ENCODE measurements at regions not wholly inside any gene's neighbourhood (a gene's known extent, or its start where the extent isn't known, plus 50 kb on each side); places are given as distances from the start of the nearest gene placed in this dataset.
"Not testable (repeated sequence)": the region's sequence is repeated elsewhere in the genome, so short reads cannot be mapped to it uniquely, and the experiment has no call there.

DNA sequence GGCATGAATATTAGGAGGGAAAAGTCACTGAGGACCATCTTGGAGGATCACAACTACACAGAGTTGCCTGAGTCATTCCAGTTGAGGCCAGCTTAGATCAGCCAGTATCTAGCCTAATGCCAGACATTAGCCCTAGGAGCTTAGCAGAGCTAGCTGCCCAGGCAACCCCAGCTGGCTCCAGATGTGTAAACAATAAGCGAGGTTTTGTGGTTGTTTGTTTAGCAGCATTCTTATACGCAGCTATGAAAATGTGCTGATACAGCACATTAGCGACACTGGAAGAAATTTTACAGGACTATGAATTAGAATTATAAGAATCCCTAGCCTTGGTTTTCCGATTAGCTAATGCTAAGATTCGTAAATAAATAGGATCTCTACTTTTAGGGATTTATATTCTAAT, 59.3 kb downstream of the BTBD3 start:
- DNase-seq (ENCODE audit: low read depth, low spot score): peak; percentile 34

DNA sequence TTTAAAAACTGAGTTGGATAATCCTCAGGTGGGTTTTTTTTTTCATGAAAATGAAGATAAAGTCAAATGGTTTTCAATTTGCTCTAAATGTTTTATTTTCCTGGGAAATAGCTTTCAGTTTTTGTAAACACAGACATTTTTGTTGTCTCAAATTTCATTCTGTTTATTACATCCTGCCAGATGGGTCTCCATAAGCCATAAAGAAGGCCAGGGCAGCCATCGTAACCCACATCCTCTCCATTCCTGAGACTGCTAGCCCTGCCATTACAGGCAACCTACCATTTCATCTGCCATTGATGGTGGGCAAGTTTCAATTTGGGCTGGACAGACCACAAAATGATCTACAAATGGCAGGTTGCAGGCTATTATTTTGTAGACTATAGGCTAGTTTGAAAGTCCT, 60.8 kb downstream of the BTBD3 start:
- no peak for DNase-seq (ENCODE audit: low read depth, low spot score)

DNA sequence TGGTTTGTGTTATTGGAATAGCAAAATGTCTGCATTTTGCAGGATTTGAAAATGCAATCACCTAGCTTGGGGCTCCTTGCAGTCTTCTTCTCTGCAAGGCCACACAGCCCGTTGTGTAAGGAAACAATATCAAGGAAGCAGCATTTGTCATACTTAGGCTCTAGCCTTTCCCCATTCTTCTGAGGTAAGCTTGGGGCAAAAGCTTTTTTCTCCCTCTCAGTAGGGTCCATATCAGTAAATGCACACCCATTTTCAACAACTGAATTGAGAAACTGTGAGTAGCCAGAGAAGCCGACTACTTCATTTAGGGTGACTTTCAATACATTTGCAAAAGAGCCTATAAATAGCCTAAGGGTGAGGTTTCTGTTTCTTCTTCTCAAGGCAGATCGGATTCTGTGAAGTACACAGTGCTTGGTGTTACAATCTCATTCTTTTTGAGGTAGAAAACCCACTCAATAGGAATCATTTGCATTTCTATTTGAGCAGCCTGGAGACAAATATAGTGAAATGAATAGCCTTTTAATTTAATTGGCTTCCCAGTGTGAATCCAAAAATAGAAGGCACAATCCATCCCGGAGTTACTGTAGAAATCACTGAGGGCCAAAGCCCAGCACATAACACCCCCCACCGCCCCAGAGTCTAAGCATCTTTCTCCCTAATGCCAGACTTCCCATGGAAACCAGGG, 61.8 kb downstream of the BTBD3 start:
- DNase-seq (ENCODE audit: low read depth, low spot score): no peak

DNA sequence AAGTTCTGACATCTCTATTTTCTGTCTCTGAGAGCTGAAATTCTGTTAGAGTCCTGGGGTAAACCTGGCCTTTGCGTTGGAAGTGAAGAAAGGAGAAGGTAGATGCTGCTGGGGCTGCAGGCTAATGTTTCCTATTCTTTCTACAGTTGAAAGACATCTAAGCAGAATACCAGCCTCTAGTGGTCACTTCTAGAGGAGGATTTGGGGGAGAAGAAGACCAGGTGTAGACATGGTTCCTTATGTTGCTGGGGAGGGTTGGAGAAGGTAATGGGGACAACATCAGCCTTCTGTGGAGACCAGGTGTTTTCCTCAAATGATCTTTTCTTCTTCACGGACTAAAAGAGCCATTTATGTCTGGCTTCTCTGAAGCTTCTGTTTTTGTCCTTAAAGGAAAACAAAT, 62.6 kb downstream of the BTBD3 start:
- DNase-seq (ENCODE audit: low read depth, low spot score): no peak

DNA sequence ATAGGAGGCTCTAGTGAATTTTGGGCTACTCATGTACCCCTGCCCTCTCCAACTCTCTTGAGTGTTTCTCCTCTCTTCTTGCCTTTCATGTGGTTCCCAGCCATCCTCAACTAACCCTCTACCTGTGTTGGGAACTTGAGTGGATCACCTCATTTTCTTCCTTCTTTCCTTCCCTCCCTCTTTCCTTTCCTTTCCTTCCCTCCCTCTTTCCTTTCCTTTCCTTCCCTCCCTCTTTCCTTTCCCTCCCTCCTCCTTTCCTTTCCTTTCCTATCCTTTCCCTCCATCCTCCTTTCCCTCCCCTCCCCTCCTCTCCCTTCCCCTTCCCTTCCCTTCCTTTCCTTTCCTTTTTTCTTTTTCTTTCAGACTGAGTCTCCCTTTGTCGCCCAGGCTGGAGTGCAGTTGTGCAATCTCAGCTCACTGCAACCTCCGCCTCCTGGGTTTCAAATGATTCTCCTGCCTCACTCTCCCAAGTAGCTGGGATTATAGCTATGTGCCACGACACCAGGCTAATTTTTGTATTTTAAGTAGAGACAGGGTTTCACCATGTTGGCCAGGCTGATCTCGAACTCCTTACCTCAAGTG, 63.8 kb downstream of the BTBD3 start:
- no peak for DNase-seq (ENCODE audit: low read depth, low spot score)

DNA sequence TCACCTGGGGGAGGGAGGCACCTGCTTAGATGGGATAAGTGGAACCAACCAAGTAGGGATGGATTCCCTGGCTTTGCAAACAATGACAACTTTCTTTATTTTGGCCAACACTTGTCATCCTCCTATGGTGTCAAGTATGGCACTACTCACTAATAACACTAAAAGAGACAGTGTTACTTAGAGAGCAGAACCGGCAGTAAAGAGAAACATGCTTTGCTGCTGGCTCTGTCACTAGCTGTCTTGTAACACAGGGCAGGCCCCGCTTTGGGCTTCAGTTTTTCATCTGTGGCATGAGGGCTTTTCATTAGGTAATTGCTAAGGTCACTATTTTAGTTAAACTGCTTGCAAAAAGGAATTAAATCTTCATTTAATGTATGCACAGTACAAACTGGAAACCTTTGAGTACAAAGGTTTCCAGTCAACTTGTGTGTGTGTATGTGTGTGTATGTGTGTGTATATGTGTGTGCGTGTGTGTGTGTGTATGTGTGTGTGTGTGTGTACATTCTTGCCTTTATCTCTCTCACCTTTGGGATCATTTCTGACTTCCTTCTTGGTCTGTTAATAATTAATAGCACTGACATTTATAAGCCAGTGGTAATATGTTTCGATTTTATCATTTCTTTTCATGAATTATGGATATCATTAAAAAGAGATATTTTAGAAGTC, 64.7 kb downstream of the BTBD3 start:
- no peak for DNase-seq (ENCODE audit: low read depth, low spot score)

DNA sequence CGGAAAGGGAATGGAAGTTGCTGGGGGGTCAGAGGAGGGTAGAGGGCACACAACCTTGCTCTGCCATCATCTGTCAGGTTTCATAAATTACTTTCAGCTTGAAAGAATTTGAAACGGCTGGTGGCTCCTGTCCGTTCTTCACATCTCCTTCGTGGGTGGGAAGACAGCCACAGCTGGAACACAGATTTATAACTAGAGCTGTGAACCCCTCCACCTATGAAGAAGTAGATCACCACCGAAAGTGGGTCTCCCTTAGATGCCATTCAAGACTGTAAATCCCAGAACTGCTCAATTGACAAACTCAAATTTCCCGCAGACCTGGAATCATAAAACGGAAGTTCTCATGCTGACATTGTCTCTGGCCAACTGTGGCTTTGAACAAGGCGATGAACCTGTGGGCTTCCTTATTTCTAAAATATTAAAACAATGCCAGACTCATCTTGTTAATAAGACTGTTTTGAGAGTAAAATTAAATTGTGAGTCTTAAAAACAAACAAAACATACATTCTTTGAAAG, 65.3 kb downstream of the BTBD3 start:
- no peak for DNase-seq (ENCODE audit: low read depth, low spot score)

DNA sequence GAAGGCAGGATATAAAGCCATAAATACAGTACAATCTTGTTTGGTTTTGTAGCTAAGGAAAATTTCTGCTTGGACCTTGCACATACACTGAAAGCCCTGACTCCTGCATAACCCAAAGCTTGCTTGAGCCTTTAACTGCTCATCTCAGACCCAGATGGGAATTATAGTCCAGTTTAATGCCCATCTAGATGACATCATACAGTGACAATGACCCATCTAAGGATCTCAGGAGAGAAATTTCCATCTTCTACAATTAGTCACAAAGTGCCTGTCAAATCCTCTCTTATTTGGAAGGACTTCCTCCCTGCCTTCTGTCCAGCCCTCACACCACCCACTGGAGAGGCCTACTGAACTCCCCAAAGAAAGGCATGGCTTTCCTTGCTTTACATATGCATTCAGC, 69.3 kb downstream of the BTBD3 start:
- no peak for DNase-seq (ENCODE audit: low read depth, low spot score)

DNA sequence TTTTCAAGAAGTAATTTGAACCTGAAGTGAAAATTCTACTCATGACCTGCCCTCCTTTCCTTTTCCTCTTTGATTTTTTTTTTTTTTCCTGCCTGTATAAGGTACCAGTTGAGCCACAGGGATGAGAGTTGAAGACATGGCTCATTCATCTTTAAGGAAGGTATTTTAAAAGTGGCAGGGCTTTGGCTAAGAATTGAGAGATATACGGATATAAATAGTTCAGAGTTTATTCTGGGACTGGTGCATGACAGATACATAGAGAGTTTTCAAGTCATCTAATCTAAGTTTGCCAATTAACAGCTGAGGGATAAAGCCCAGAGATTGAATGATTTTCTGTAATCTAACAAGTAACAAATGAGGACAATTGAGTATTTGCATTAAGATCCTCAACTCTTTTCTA, 69.8 kb downstream of the BTBD3 start:
- DNase-seq (ENCODE audit: low read depth, low spot score): no peak

DNA sequence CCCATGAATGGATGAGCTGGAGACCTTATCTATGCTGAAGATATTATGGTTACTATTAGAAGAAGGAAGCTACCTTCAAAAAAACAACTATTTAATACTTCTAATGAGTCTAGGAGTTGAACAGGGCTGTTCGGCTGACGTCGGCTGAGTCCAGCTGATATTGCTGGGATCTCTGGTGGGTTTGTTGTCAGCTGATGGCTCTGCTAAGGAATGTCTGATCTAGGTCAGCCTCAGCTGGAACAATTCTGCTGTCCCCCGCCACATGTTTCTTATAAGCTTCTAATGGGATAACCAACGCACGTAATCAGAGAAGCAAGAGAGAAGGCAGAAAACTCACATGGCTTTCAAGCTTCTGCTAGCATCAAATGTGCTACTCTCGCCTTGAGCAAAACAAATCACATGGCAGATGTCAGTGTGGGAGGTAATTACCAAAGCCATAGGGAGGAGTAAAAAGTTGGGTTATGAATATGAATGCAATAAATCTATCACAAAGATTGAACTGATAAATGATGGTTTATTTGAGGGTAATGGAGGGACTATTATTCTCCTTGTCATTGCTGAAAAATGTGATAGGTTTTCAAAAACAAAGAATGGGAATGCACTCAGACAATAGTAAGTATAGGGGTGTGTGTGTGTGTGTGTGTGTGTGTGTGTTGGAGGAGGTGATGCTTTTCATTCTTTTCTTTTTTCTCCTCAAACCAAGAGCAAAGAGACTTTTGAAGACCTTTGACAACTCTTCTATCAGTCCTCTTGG, 71.5 kb downstream of the BTBD3 start:
- no peak for DNase-seq (ENCODE audit: low read depth, low spot score)

DNA sequence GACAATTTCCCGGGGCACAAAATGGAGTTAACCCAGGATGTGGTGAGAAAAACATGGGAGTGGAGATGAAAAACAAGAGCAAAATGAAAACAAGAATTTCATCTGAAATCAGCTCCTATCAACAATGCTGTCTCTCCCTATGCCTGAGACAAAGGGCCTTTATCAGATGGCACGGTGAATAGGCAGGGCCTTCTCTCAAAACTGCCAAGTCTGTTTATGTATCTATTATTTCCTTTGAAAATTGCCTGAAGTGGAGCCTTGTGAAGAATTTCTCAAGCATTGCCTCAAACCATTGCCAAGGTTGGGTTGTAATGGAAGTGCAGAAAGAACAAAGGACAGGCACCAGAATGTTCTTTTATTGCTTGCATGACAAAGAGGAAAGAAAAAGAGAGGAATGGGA, 74.7 kb downstream of the BTBD3 start:
- no peak for DNase-seq (ENCODE audit: low read depth, low spot score)

DNA sequence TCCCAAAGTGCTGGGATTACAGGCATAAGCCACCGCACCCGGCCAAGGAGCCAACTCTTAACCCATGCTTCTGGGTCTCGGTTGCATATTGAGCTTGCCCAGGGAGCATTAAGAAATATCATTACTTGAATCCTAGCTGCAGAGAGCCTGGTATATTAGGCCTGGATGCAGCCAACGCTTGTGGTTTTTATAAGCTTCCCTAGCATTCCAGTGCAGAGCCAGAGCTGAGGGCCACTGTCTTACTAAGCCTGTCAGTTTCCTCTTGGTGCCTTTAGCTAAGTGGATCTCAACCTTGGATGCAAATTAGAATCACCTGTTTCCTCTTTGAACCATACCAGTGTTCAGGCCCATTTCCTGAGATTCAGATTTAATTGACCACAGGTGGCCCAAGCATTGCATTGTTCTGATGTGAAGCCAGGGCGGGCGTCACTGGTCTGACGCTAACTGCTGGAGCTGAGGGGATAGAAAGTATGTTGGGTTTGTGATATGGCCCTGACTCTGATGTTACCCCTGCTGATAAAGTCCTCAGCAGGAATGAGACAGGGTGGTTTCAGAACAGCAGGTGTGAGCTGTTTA, 76.3 kb downstream of the BTBD3 start:
- DNase-seq (ENCODE audit: low read depth, low spot score): no peak

DNA sequence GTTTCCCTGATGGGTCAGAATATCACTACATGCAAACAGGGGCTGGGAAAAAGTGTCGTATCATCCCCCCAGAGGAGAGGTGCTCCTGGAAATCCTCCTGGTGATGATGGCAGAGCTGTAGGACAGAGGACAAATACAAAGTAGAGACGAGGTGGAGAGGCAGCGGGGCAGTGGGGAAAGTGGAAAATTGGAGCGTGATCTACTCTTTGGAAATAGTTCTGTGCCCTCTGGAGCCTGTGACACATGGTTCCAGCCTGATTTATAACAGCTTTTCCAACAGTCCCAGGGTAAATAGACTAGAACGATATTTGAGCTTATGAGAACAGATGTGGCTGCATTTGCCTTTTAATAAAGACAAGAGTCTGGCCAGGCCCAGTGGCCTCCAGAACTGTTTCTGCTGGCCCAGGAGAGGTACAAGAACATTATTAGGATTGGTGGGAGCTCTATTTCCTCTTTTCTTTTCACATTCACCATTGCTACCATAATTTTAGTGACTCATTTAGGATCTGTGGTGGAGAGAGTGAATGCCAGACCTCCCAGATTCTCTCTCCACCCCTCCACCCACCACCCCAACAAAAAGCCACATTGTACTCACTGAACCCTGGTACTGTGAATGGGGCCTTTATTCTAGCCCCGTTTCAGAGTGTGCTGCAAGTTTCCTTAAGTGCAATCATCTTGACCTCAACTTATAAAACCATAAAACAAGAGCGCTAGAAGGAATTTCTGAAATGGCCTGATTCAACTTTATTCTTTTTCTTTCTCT, 78.3 kb downstream of the BTBD3 start:
- DNase-seq (ENCODE audit: low read depth, low spot score): no peak

DNA sequence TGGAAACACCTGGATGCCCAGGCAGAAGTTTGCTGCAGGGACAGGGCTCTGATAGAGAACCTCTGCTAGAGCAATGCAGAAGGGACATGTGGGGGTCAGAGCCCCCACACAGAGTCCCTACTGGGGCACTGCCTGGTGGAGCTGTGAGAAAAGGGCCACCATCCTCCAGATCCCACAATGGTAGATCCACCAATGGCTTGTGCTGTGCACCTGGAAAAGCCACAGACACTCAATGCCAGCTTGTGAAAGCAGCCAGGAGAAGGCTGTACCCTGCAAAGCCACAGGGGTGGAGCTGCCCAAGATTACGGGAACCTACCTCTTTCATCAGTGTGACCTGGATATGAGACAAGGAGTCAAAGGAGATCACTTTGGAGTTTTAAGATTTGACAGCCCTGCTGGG, 87.1 kb downstream of the BTBD3 start:
- not testable (repeated sequence) for DNase-seq (ENCODE audit: low read depth, low spot score)

DNA sequence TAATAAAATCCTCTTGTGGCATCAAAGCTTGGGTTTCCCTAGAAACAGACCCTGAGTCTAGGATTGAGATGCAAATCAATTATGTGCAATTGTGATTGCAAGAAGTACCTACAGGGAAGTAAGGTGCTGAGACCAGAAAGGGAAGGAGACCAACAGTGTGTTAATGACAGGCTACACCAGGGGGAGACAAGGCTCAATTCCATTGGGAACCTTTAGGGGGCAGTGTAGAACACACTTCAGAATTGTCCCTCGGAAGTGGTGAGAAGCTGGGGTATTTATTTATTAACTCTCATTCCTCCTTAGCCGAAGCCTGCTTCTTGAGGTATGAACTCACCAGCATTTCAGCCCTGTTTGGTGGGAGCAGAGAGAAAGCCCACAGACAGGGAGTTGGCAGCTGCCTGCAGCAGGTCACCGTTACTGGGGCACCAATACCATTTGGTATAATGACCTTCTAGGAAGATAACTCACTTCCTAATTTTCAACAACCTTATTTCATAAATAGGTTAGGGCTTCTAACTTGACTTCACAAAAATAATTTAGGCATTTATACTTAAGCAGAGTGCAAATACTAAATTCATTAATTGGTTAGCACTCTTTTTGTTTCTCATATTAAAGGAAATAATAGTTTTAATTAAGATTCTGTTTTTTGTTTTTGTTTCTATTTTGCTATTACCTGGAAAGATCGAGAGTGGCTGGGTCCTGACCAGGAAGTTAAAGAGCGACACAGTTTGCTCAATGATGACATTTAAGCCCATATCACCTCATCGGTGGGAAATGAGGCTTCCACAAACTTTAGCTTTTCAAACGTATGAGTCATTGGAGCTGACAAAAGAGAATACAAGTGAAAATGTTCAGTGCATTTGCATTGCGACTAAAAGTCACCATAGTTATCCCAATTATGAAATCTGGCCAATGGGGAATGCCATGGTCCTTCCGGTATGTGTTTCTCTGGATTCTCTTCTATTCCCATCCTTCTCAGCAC, 94.8 kb downstream of the BTBD3 start:
- DNase-seq (ENCODE audit: low read depth, low spot score): peak; percentile 10

DNA sequence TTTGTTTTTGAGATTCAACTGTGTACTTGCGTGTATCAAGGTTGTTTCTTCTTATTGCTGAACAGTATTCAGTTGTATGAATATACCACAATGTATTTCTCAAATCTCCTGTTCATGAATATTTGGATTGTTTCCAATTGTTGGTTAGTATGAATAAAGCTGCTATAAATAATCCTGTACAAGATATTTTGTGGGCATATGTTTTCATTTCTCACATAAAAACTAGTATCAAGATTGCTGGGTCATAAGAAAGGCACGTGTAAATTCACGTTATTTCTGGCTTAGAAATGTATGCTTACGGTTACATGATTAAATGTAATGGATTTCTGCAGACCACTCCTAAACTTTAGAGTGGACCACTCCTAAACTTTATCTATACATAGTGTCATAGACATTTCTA, 96.6 kb downstream of the BTBD3 start:
- no peak for DNase-seq (ENCODE audit: low read depth, low spot score)

DNA sequence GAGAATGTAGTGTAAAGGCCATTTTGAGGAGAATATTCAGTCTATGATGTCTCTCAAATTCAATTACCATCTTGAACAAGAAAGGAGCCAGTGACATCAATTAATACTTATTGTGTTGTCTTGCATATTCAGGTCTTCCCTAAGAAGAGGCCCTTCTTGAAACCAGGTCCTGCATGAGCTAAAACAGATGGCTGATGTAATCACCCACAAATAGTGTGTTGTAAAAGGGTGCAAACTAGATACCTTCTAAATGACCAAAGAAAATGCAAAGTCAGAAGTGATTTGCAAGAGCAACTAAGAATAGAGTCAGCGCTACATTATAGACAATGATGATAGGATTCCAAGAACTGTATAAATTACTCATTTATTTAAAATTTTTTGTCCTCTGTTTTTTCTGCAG, 97.0 kb downstream of the BTBD3 start:
- no peak for DNase-seq (ENCODE audit: low read depth, low spot score)

DNA sequence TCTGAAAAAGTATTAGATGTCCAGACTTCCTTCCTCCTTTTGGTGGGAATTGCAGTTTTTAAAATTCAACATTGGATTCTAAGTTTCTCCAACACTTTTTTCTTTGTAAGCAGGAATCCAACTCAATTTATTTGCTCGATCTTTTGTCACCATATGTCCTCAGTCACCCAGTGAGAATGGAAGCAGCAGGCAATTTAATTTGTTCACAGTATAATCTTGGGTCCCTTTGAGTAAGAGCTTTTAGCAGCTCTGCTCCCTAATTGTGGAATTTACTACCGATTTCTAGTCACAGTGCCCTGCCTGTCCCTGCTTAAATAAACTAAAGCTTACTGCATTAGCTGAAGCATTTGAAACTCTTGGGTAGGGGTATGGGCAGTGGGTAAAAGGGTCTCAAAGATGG, 98.6 kb downstream of the BTBD3 start:
- no peak for DNase-seq (ENCODE audit: low read depth, low spot score)

DNA sequence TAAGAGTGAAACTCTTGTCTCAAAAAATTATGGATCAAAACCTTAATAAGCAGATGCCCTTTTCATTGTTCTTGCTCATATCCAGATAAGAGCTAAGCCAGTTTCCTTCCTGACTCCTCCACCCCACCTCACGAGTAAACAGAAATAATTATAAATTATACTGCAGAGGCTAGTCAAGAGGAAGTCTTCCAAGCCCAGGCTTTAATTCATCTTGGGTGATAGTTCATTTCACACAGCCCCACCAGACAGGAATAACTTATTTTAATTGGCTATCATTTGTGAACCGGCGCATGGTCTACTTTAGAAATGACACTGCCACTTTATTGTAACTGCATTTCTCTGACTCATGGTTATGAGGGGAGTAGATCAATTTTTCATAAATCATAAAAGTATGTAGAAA, 102.0 kb downstream of the BTBD3 start:
- no peak for DNase-seq (ENCODE audit: low read depth, low spot score)

DNA sequence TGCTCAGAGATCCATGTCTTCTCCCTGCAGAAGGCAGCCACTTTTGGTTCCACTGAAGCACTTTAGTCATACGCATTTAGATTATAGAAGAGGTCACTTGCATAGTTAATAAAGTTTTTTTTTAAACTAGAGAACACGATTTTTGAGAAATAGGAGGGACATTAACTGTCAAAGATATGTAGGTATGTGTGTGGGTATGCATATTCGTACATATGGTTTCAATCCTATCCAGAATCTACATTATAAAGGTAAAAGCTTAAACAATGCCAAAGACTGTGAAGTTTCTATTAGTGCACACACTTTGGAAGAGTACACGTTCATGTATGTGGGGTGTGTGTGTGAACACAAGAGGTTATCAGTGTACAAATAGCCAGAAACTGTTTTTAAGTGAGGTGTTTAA, 103.2 kb downstream of the BTBD3 start:
- DNase-seq (ENCODE audit: low read depth, low spot score): no peak

Data from brain pericyte (primary cell).